K562 (cell line): ENCODE measurements at regions not wholly inside any gene's neighbourhood (a gene's known extent, or its start where the extent isn't known, plus 50 kb on each side); places are given as distances from the start of the nearest gene placed in this dataset.

Experiments
- CEBPG ChIP-seq, 3 experiments: fragments of 200-800 bp in 1 of 3; sonication (Bioruptor generic) in 1 of 3; sonication (generic) in 1 of 3; formaldehyde crosslinking in 1 of 3; IDR thresholded peaks in 2 of 3; conservative IDR thresholded peaks in 1 of 3; 2 replicates each; pipeline versions ENCODE4 v1.6.1 to v1.8.0; 2016 to 2022; ENCODE audit warnings: missing compliant biosample characterization in 2 of 3, missing genetic modification characterization in 2 of 3, mild to moderate bottlenecking in 1 of 3, missing genetic modification reagents in 1 of 3
- ETV1 ChIP-seq: fragments of 450-650 bp; conservative IDR thresholded peaks from 2 replicates; pipeline ENCODE4 v1.6.1; 2016; ENCODE audit warnings: missing genetic modification characterization, control low read depth, low read depth, missing compliant biosample characterization
- FIP1L1 ChIP-seq: fragments of 200-400 bp; formaldehyde crosslinking; IDR thresholded peaks from 2 replicates; pipeline ENCODE4 v1.6.1; 2018; ENCODE audit warnings: mild to moderate bottlenecking, low read depth, low read length; ENCODE audit not compliant: poor library complexity, severe bottlenecking
- FOXP1 ChIP-seq: sonication (generic); formaldehyde crosslinking; IDR thresholded peaks from 2 replicates; pipeline ENCODE4 v1.8.0; 2022; ENCODE audit warnings: mild to moderate bottlenecking, missing genetic modification reagents
- HEY1 ChIP-seq: fragments of 250-450 bp; sonication (Bioruptor Pico); IDR thresholded peaks from 2 replicates; pipeline ENCODE4 v1.5.0; 2020; ENCODE audit warnings: mild to moderate bottlenecking, moderate library complexity, borderline replicate concordance
- HNRNPLL ChIP-seq: fragments of 200-400 bp; formaldehyde crosslinking; IDR thresholded peaks from 2 replicates; pipeline ENCODE4 v1.6.1; 2017; ENCODE audit warnings: low read length, low read depth, mild to moderate bottlenecking; ENCODE audit not compliant: poor library complexity, severe bottlenecking
- HOMEZ ChIP-seq: fragments of 250-450 bp; sonication (Bioruptor Pico); IDR thresholded peaks from 2 replicates; pipeline ENCODE4 v1.4.0; 2020; ENCODE audit warnings: mild to moderate bottlenecking, moderate library complexity
- ILK ChIP-seq: fragments of 450-650 bp; IDR thresholded peaks from 2 replicates; pipeline ENCODE4 v1.6.1; 2016; ENCODE audit warnings: missing genetic modification characterization, low read depth, mild to moderate bottlenecking, missing compliant biosample characterization, moderate library complexity, borderline replicate concordance
- KHSRP ChIP-seq: fragments of 450-650 bp; IDR thresholded peaks from 2 replicates; pipeline ENCODE4 v1.6.1; 2017
- LARP7 ChIP-seq: fragments of 450-650 bp; IDR thresholded peaks from 2 replicates; pipeline ENCODE4 v1.6.1; 2016
- MLLT1 ChIP-seq, 2 experiments: fragments of 450-650 bp; IDR thresholded peaks; 2 replicates each; pipeline ENCODE4 v1.6.1; 2016
- NR3C1 ChIP-seq: sonication (generic); formaldehyde crosslinking; IDR thresholded peaks from 2 replicates; pipeline ENCODE4 v1.8.1; 2022; ENCODE audit warnings: missing genetic modification reagents
- PHF20 ChIP-seq: fragments of 450-650 bp; IDR thresholded peaks from 2 replicates; pipeline ENCODE4 v1.6.1; 2018; ENCODE audit not compliant: partially characterized antibody
- PYGO2 ChIP-seq: fragments of 450-650 bp; IDR thresholded peaks from 2 replicates; pipeline ENCODE4 v1.6.1; 2016; ENCODE audit warnings: mild to moderate bottlenecking, missing genetic modification characterization, moderate library complexity, missing compliant biosample characterization
- RBM14 ChIP-seq: fragments of 200-400 bp; formaldehyde crosslinking; IDR thresholded peaks from 2 replicates; pipeline ENCODE4 v1.6.1; 2018; ENCODE audit warnings: low read depth, mild to moderate bottlenecking, low read length, moderate library complexity, borderline replicate concordance; ENCODE audit not compliant: insufficient read depth
- RUNX1 ChIP-seq: sonication (generic); IDR thresholded peaks from 2 replicates; pipeline ENCODE4 v1.6.1; 2016; ENCODE audit warnings: antibody characterized with exemption, low read depth
- SIN3B ChIP-seq: fragments of 450-650 bp; IDR thresholded peaks from 2 replicates; pipeline ENCODE4 v1.6.1; 2017; ENCODE audit warnings: low read depth, mild to moderate bottlenecking, moderate library complexity
- ZNF175 ChIP-seq: fragments of 200-800 bp; sonication (Bioruptor generic); IDR thresholded peaks from 2 replicates; pipeline ENCODE4 v1.6.1; 2016; ENCODE audit warnings: low read depth, mild to moderate bottlenecking, missing genetic modification characterization, missing compliant biosample characterization
- ZNF384 ChIP-seq: IDR thresholded peaks from 2 replicates; pipeline ENCODE4 v1.6.1; 2012; ENCODE audit warnings: low read depth, low read length, improper control_type of control experiment
- ZNF57 ChIP-seq: fragments of 450-650 bp; formaldehyde crosslinking; IDR thresholded peaks from 2 replicates; pipeline ENCODE4 v1.4.0; 2020; ENCODE audit warnings: mild to moderate bottlenecking, moderate library complexity
- ZNF639 ChIP-seq, 2 experiments: fragments of 200-800 bp in 1 of 2; sonication (Bioruptor generic) in 1 of 2; sonication (generic) in 1 of 2; formaldehyde crosslinking in 1 of 2; IDR thresholded peaks in 1 of 2; conservative IDR thresholded peaks in 1 of 2; 2 replicates each; pipeline versions ENCODE4 v1.5.0 to v1.6.1; 2016 to 2020; ENCODE audit warnings: missing compliant biosample characterization in 1 of 2, missing genetic modification characterization in 1 of 2, missing genetic modification reagents in 1 of 2
- ZNF740 ChIP-seq, 3 experiments: fragments of 200-800 bp in 1 of 3; sonication (Bioruptor generic) in 1 of 3; sonication (generic) in 1 of 3; formaldehyde crosslinking in 1 of 3; IDR thresholded peaks; 2 replicates each; pipeline versions ENCODE4 v1.6.1 to v1.8.0; 2016 to 2022; ENCODE audit warnings: mild to moderate bottlenecking in 2 of 3, missing compliant biosample characterization in 2 of 3, missing genetic modification characterization in 2 of 3, missing genetic modification reagents in 1 of 3

- TF ChIP-seq PYGO2 = no peak
- TF ChIP-seq RBM14 = no peak
- no peak for TF ChIP-seq ZNF175 (CRISPR knock-in tag)
- no peak for TF ChIP-seq SIN3B
- no peak for TF ChIP-seq FIP1L1
- TF ChIP-seq ZNF639 (CRISPR knock-in tag; conservative IDR thresholded peaks at IDR 0.05 in 1 of 2, IDR thresholded peaks at IDR 0.05 in 1 of 2) = no peak
- peak in 1 of 2 experiments; percentile 88; a peak in 2 of 4 replicates for TF ChIP-seq MLLT1 (IDR thresholded peaks at IDR 0.05)
- TF ChIP-seq CEBPG (CRISPR knock-in tag; IDR thresholded peaks at IDR 0.05) = no peak
- no peak for TF ChIP-seq CEBPG (tag; conservative IDR thresholded peaks at IDR 0.05 in 1 of 2, IDR thresholded peaks at IDR 0.05 in 1 of 2)
- peak; percentile 42; the same call in 1 of the 2 replicates for TF ChIP-seq FOXP1 (CRISPR knock-in tag)
- no peak for TF ChIP-seq RUNX1
- TF ChIP-seq ZNF57 (CRISPR knock-in tag) = no peak
- no peak for TF ChIP-seq ZNF740 (CRISPR knock-in tag; IDR thresholded peaks at IDR 0.05)
- peak in 1 of 2 experiments; percentile 47; a peak in 1 of 4 replicates for TF ChIP-seq ZNF740 (tag; IDR thresholded peaks at IDR 0.05)
- no peak for TF ChIP-seq HNRNPLL
- TF ChIP-seq ETV1 (tag) = no peak
- TF ChIP-seq PHF20 = no peak
- no peak for TF ChIP-seq ILK (tag)
- TF ChIP-seq ZNF384 = no peak
- no peak for TF ChIP-seq HEY1 (CRISPR knock-in tag)
- no peak for TF ChIP-seq NR3C1
- no peak for TF ChIP-seq KHSRP
- TF ChIP-seq LARP7 = no peak
- TF ChIP-seq HOMEZ (CRISPR knock-in tag) = no peak
Observed at GRCh38 chr6:26202201-26202611, 115.0 kb downstream of the HFE start (continued).
